ENCODE measurements at regions not wholly inside any gene's neighbourhood (a gene's known extent, or its start where the extent isn't known, plus 50 kb on each side); places are given as distances from the start of the nearest gene placed in this dataset.
"Not testable (repeated sequence)": the region's sequence is repeated elsewhere in the genome, so short reads cannot be mapped to it uniquely, and the experiment has no call there.

DNA sequence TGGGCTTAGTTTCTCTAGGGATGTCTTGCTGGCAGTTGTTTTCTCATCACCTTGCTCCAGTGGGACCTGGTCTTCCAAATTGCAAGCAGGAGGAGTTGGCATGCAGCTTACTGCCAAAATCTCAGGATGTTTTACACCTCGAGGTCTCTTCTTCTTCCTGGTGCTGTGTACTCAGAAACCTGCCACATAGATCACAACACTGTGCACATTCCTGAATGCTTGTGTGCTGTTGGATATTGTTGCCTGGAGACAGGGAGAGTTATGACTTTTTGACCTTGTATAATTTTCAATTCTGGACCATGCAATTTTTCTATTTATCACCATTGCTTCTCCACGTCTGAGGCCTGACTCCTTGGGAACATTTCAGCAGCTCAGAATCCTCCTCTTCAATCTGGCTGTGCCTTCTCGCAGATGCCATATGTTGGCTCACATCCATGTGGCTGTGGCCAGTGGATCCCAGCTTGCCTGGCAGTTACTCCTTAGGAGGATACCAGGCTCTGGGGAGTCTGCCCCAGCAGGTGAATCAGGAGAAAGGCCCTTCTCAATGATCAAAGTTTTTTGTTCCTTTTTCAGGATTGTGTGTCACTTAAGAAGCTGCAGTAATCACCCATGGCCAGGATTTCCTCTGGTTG is 489.3 kb downstream of the TSN start:
- DNase-seq: no peak

GRCh38 chr2:122249673-122250072 is 494.2 kb downstream of the TSN start:
- DNase-seq: no peak

- DNase-seq: no peak
Measured at GRCh38 chr2:122251158-122251557, 495.7 kb downstream of the TSN start.

- no peak for DNase-seq
Measured at GRCh38 chr2:122251566-122251965, 496.1 kb downstream of the TSN start.

GRCh38 chr2:122255924-122256323 is 500.5 kb downstream of the TSN start:
- DNase-seq: no peak

- DNase-seq: no peak
Measured at GRCh38 chr2:122261911-122262310, 506.5 kb downstream of the TSN start.

GRCh38 chr2:122263746-122264145 is 508.3 kb downstream of the TSN start:
- DNase-seq: no peak

- DNase-seq: no peak
Measured at GRCh38 chr2:122266636-122267035, 511.2 kb downstream of the TSN start.

DNA sequence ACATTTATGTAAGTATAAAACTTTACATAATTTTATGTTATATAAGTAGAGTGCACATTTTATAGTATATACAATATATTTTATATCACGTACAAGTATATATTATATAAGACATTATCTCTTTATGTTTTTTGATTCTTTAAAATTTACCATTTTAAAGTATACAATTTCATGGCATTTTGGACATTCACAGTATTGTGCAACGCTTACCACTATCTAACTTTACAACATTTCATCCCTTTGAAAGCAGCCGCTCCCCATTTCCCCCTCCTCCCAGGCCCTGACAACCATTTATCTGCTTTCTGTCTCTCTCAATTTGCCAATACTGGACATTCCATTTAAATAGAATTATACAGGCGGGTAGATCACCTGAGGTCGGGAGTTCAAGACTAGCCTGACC is 512.5 kb downstream of the TSN start:
- no peak for DNase-seq

DNA sequence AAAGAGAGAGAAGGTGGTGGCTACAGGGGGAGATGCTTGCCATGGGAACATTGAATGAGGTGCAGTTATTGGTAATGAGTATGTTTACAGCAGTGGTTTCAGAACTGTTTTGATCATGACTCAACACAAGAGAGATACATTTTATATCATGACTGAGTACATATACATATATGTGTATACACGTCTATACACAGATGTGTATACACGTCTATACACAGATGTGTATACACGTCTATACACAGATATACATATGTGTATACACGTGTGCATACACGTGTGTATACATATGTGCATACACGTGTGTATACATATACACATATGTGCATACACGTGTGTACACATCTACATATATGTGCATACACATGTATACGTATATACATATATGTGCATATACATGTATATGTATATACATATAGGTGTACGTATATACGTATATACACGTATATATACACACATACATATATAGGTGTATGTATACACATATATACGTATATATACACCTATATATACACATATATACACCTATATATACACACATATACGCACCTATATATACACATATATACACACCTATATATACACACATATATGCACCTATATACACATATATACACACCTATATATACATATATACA is 518.5 kb downstream of the TSN start:
- DNase-seq: no peak

DNA sequence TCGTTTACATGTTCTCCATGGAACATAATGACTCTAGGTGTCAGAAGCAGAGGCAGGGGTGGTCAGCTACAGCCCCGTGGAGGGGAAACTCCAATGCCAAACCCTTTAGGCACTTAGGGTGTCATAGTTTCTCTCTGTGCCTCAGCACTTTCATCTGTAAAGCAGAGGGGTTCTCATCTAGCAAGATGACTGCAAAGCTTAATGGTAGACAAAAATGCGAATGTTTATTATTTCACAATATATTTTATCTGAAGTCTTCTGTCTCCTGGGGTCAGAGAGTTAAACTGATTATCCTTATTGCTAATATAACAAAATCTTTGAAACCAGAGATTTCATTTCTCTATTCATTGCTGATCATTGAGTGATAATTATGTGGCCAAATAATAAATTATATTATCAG is 522.5 kb downstream of the TSN start:
- no peak for DNase-seq

GRCh38 chr2:122300758-122301157 is 545.3 kb downstream of the TSN start:
- no peak for DNase-seq

GRCh38 chr2:122307763-122308162 is 552.3 kb downstream of the TSN start:
- no peak for DNase-seq

GRCh38 chr2:122315306-122315705 is 559.9 kb downstream of the TSN start:
- DNase-seq: no peak

DNA sequence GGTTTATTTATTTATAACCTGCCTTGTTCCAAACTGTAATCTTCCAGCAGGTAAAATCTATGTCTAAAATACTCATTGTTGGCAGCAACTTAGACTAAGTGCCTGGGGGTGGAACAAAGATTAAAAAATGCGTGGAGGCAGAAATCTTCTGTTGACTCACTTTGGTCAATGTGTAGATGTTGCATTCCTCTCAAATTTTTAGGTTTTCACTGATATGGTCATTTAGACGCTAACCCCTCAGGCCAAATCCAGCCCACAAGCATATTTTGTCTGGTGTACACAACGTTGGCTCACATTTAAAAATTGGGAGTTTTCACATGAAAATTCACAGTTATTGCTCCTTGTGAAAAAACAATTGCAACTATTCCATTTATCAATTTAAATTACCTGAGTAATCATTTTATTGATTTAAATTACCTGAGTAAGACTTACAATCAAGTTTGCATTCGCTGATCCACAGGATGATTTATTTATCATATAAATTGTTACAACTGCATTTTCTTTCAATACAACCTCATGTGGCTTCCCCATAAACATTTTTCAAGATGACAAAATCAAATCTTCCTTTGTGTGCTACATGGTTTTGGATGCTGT is 564.2 kb downstream of the TSN start:
- DNase-seq: no peak

DNA sequence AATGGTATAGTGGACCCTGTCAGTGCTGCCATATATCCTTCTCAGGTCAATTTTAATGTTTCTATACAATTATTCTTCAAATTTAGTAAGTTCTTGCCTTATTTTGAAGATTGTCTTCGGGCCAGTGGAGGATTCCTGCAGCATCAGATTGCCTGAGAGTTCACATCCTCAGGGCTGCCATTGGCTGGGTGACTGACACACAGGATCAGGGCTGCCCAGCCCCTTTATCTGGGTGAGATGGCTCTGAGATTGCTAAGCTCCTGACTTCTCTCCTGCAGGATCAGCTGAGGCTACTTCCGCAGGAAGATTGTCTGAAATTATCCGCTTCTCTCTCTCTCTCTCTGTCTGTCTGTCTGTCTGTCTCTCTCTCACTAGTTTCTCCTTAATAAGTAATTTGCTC is 567.4 kb downstream of the TSN start:
- no peak for DNase-seq

- no peak for DNase-seq
Measured at GRCh38 chr2:122323927-122324326, 568.5 kb downstream of the TSN start.

DNA sequence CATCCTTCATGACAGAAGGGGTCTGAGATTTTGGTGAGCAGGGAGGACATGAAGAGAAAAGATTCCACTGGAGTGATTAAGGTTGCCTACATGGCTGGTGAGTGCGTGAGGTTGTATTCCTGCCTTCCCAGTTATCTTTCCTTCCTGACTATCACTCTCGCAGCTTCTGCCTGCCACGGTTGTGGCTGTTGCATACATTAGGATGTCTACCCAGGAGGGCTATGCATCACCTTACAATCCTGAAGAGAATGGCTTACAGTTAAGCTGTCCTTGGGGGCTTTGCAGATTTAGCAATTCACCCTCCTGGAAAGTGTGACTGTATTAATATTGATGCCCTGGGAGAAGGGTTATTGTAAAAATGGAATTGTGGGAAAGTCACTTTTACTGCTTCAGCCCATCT is 571.0 kb downstream of the TSN start:
- no peak for DNase-seq

DNA sequence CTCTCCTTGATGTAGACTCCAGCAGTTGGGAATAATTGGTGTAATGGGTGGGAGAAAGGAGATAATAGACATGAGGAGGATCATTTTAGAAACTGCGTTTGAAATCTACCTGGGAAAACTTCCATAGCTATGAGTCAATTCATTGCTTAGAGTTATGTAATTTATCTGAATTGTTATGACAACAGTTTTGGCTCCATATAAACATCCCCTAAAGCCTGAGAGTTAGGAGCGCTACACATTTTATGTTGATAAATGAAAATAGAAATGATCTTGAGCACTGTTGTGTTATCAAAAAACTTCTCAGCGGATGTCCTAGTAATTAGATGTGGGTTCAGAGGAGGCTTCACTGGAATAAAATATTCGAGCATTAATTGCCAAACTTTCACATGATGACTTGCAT is 573.4 kb downstream of the TSN start:
- DNase-seq: no peak

DNA sequence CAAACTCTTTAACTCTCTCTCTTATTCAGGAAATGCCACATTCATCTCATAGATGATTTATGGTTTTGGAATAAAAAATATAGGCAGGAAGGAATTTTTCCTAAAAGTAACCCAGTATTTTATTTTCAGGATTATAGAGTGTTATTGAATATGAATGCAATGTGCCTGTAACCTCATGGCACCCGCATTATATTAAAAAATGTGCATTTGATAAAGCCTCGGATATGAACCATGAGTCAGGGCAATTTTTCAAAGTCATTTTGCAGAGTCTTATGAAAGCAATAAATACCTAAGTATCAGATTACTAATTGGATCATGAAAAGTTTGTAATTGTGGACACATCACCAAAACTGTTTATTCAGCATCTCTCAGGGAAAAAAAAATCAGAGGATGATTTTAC is 573.8 kb downstream of the TSN start:
- no peak for DNase-seq

- DNase-seq: no peak
Measured at GRCh38 chr2:122333932-122334331, 578.5 kb downstream of the TSN start.

GRCh38 chr2:122338000-122338399 is 582.5 kb downstream of the TSN start:
- DNase-seq: no peak

GRCh38 chr2:122340246-122340645 is 584.8 kb downstream of the TSN start:
- DNase-seq: peak; percentile 29

DNA sequence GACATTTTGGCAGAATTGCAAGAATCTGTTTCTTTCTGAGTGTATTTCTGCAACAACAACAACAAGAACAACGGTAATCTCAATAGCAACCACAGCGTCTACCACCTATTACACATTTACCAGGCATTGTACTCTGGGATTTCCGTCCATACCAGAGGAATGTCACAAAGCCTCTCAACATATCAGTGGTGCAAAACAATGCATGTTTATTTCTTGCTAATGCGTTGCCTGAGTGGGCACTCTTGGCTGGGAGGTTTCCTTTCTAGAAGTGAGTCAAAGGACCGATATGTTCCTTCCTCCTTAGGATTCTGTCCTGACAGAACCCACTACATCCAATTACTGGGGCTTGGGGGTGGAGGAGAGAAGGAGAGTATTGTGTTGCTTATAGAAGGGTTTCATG is 585.6 kb downstream of the TSN start:
- no peak for DNase-seq

DNA sequence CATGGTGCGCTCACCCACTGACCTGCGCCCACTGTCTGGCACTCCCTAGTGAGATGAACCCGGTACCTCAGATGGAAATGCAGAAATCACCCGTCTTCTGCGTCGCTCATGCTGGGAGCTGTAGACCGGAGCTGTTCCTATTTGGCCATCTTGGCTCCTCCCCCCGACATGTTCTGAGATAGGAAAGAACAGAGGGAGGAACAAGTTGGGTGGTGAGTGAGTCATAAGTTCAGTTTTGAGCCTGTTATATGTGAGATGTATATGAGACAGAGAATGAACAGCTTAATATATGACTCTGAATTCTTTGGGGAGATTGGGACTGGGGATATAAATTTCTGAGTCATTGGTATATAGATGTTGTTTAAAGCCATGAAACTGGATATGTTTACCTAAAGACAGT is 596.7 kb downstream of the TSN start:
- DNase-seq: not testable (repeated sequence)
